ENCODE measurements at regions not wholly inside any gene's neighbourhood (a gene's known extent, or its start where the extent isn't known, plus 50 kb on each side); places are given as distances from the start of the nearest gene placed in this dataset.

- no peak for TF ChIP-seq POLR2A (IDR thresholded peaks at IDR 0.05)
- no peak for TF ChIP-seq CTCF (IDR thresholded peaks at IDR 0.05)
Observed at GRCh38 chr15:101539930-101540329, 50.4 kb upstream of the PCSK6 start.

All from right lobe of liver (tissue), 4 donors.